GM12878 (cell line): ENCODE measurements at regions not wholly inside any gene's neighbourhood (a gene's known extent, or its start where the extent isn't known, plus 50 kb on each side); places are given as distances from the start of the nearest gene placed in this dataset.

Experiments used
- CBX3 ChIP-seq: fragments of 200-600 bp; sonication (generic); IDR thresholded peaks from 2 replicates; pipeline ENCODE4 v1.6.1; 2016; ENCODE audit warnings: low read depth, borderline replicate concordance
- CREM ChIP-seq: IDR thresholded peaks from 2 replicates; pipeline ENCODE4 v1.6.1; 2014; ENCODE audit warnings: antibody characterized with exemption, low read depth
- GABPA ChIP-seq: IDR thresholded peaks from 2 replicates; pipeline ENCODE4 v1.6.1; 2014; ENCODE audit warnings: antibody characterized with exemption, low read depth, mild to moderate bottlenecking, inconsistent platforms
- NRF1 ChIP-seq: conservative IDR thresholded peaks from 2 replicates; pipeline ENCODE4 v1.6.1; 2011; ENCODE audit warnings: mild to moderate bottlenecking, low read depth, low read length, improper control_type of control experiment
- TF ChIP-seq, protein P1 (sequence below), 3 experiments: IDR thresholded peaks in 2 of 3; conservative IDR thresholded peaks in 1 of 3; 2 replicates each; pipeline ENCODE4 v1.5.1; 2011; ENCODE audit warnings: low read depth in 3 of 3, low read length in 3 of 3, mild to moderate bottlenecking in 3 of 3, control low read depth in 2 of 3, moderate library complexity in 2 of 3, inconsistent platforms in 1 of 3, mixed read lengths in 1 of 3; ENCODE audit not compliant: control insufficient read depth in 2 of 3, insufficient read depth in 1 of 3; ENCODE audit errors: extremely low read depth in 1 of 3
- TF ChIP-seq, protein P2 (sequence below): fragments of 450-650 bp; formaldehyde crosslinking; IDR thresholded peaks from 2 replicates; pipeline ENCODE4 v1.4.0; 2020; ENCODE audit warnings: mild to moderate bottlenecking, moderate library complexity
- TF ChIP-seq, protein P3 (sequence below): fragments of 450-650 bp; IDR thresholded peaks from 2 replicates; pipeline ENCODE4 v1.6.1; 2014; ENCODE audit warnings: mild to moderate bottlenecking

DNA sequence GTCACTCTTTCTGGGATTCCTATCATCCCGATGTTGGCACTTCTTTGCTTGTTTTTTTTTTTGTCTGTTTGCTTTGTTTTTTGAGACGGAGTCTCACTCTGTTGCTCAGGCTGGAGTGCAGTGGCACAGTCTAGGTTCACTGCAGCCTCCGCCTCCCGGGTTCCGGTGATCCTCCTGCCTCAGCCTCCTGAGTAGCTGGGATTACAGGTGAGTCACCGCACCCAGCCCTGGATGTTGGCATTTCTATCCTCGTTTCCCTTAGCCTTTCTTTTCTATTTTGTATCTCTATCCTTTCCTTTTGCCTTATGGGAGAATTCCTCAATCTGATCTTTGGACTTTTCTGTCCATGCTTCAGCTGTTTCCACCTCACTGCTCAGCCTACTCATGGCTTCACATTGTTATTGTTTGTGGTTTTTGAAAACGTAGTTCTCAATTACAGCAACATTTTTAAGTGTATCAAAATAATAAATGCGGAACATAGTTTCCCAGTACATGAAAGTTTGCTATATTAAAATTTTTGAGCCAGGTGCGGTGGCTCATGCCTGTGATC, 62.1 kb upstream of the ZNF516 start:
- TF ChIP-seq GABPA (no peak), CBX3 (no peak), CREM (no peak), NRF1 (no peak)
- TF ChIP-seq, protein P1, sequence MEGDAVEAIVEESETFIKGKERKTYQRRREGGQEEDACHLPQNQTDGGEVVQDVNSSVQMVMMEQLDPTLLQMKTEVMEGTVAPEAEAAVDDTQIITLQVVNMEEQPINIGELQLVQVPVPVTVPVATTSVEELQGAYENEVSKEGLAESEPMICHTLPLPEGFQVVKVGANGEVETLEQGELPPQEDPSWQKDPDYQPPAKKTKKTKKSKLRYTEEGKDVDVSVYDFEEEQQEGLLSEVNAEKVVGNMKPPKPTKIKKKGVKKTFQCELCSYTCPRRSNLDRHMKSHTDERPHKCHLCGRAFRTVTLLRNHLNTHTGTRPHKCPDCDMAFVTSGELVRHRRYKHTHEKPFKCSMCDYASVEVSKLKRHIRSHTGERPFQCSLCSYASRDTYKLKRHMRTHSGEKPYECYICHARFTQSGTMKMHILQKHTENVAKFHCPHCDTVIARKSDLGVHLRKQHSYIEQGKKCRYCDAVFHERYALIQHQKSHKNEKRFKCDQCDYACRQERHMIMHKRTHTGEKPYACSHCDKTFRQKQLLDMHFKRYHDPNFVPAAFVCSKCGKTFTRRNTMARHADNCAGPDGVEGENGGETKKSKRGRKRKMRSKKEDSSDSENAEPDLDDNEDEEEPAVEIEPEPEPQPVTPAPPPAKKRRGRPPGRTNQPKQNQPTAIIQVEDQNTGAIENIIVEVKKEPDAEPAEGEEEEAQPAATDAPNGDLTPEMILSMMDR (IDR thresholded peaks at IDR 0.05 in 2 of 3, conservative IDR thresholded peaks at IDR 0.05 in 1 of 3; ENCODE audit: control insufficient read depth in 2 of 3, extremely low read depth in 1 of 3, insufficient read depth in 1 of 3, low read depth in 3 of 3, low read length in 3 of 3), result no peak
- TF ChIP-seq, protein P2, sequence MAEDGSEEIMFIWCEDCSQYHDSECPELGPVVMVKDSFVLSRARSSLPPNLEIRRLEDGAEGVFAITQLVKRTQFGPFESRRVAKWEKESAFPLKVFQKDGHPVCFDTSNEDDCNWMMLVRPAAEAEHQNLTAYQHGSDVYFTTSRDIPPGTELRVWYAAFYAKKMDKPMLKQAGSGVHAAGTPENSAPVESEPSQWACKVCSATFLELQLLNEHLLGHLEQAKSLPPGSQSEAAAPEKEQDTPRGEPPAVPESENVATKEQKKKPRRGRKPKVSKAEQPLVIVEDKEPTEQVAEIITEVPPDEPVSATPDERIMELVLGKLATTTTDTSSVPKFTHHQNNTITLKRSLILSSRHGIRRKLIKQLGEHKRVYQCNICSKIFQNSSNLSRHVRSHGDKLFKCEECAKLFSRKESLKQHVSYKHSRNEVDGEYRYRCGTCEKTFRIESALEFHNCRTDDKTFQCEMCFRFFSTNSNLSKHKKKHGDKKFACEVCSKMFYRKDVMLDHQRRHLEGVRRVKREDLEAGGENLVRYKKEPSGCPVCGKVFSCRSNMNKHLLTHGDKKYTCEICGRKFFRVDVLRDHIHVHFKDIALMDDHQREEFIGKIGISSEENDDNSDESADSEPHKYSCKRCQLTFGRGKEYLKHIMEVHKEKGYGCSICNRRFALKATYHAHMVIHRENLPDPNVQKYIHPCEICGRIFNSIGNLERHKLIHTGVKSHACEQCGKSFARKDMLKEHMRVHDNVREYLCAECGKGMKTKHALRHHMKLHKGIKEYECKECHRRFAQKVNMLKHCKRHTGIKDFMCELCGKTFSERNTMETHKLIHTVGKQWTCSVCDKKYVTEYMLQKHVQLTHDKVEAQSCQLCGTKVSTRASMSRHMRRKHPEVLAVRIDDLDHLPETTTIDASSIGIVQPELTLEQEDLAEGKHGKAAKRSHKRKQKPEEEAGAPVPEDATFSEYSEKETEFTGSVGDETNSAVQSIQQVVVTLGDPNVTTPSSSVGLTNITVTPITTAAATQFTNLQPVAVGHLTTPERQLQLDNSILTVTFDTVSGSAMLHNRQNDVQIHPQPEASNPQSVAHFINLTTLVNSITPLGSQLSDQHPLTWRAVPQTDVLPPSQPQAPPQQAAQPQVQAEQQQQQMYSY, result no peak
- TF ChIP-seq, protein P3, sequence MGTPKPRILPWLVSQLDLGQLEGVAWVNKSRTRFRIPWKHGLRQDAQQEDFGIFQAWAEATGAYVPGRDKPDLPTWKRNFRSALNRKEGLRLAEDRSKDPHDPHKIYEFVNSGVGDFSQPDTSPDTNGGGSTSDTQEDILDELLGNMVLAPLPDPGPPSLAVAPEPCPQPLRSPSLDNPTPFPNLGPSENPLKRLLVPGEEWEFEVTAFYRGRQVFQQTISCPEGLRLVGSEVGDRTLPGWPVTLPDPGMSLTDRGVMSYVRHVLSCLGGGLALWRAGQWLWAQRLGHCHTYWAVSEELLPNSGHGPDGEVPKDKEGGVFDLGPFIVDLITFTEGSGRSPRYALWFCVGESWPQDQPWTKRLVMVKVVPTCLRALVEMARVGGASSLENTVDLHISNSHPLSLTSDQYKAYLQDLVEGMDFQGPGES, result no peak
